ENCODE measurements at regions not wholly inside any gene's neighbourhood (a gene's known extent, or its start where the extent isn't known, plus 50 kb on each side); places are given as distances from the start of the nearest gene placed in this dataset.
"Not testable (repeated sequence)": the region's sequence is repeated elsewhere in the genome, so short reads cannot be mapped to it uniquely, and the experiment has no call there.

DNA sequence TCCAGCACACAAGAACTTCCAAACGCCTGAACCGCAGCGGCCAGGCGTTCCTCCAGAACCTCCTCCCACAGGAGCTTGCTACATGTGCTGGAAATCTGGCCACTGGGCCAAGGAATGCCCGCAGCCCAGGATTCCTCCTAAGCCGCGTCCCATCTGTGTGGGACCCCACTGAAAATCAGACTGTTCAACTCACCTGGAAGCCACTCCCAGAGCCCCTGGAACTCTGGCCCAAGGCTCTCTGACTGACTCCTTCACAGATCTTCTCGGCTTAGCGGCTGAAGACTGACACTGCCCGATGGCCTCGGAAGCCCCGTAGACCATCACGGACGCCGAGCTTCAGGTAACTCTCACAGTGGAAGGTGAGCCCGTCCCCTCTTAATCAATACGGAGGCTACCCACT lies 130.2 kb upstream of the ADCY2 start:
- H3K27ac Mint-ChIP-seq; ATAC-seq (replicated peaks in 1 of 2); DNase-seq; H3K36me3 Mint-ChIP-seq (ENCODE audit: insufficient read depth in 2 of 2); H3K27me3 Mint-ChIP-seq (ENCODE audit: low read depth); H3K4me3 Mint-ChIP-seq; H3K4me1 Mint-ChIP-seq (ENCODE audit: low read depth); H3K9me3 Mint-ChIP-seq: not testable (repeated sequence)

DNA sequence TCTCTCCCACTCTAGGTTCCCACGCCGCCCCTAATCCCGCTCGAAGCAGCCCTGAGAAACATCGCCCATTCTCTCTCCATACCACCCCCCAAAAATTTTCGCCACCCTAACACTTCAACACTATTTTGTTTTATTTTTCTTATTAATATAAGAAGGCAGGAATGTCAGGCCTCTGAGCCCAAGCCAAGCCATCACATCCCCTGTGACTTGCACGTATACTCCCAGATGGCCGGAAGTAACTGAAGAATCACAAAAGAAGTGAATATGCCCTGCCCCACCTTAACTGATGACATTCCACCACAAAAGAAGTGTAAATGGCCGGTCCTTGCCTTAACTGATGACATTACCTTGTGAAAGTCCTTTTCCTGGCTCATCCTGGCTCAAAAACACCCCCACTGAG lies 127.2 kb upstream of the ADCY2 start:
- not testable (repeated sequence) for H3K4me3 Mint-ChIP-seq; H3K27me3 Mint-ChIP-seq (ENCODE audit: low read depth); H3K4me1 Mint-ChIP-seq (ENCODE audit: low read depth); H3K27ac Mint-ChIP-seq; H3K9me3 Mint-ChIP-seq; DNase-seq; H3K36me3 Mint-ChIP-seq (ENCODE audit: insufficient read depth in 2 of 2); ATAC-seq (replicated peaks in 1 of 2)

DNA sequence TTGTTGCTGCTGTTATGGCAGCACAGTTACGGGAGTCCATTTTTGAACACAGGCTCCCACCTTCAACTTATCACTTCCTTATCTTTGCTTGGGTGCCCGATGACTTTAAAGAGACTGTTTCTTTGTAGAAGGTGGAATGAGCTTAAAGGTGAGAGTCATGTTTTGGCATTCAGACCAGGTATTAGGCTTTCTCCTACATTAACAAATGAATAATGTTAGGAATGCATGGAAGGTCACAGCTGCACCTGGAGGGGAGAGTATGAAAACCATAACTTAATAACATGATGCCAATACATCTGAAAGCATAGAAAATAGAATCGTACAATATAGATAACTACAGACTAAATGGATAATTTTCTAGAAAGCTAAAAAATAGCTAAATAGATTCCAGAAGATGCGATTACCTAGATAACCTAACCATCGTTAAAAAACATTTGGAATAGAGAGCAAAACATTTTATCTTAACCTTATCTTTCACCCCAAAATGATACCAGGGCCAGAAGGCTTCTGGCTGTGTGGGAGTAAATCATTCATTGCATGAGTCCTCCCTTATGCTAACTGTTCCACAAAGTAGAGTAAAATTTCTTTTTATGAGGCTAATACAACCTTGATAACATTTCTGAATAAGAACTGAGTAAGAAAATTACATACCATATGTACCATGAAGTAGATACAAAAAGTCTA lies 126.2 kb upstream of the ADCY2 start:
- DNase-seq (no peak), ATAC-seq (replicated peaks in 1 of 2) (no peak)
- peaks cover 7% of the 10 kb centered on the region for H3K27me3 Mint-ChIP-seq (ENCODE audit: low read depth)
- H3K4me3 Mint-ChIP-seq, result no peak overlapping the region
- no peaks in the 10 kb centered on the region for H3K36me3 Mint-ChIP-seq (ENCODE audit: insufficient read depth in 2 of 2)
- no peak overlapping the region for H3K27ac Mint-ChIP-seq
- no peaks in the 10 kb centered on the region for H3K4me1 Mint-ChIP-seq (ENCODE audit: low read depth)
- H3K9me3 Mint-ChIP-seq, result no peaks in the 10 kb centered on the region

DNA sequence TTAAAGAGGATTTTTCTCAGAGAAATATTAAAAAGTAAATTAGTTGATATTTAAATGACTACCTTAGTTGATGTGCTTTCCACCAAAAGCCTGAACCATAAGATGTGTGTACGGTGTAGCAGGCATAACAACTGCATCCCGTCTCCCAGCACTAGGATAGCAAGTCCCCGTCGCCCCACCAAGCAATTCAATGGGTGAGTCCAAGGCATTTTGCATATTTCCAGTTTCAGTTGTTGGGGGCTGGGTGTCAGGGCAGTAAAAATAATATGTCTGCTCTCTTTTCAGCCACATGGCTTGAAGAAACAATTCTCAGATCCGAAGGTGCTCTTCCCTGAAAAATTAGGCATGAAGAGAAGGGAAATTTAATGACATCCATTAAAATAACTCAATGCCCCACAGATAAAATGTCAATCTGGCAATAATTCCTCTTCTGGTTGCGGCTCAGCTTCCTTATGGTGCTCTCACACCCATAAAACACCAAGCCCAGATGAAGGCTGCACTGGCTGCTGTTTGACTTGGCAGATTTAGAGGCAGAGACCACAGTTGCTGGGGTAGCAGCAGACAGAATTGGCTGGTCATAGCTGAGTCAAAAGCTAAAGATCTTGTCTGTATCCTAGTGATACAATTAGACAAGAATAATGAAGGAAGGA lies 124.4 kb upstream of the ADCY2 start:
- Mint-ChIP-seq H3K27ac (no peak overlapping the region), H3K27me3 (ENCODE audit: low read depth) (peaks cover 7% of the 10 kb centered on the region), H3K4me3 (no peak overlapping the region), H3K9me3 (no peaks in the 10 kb centered on the region), H3K36me3 (ENCODE audit: insufficient read depth in 2 of 2) (no peaks in the 10 kb centered on the region), H3K4me1 (ENCODE audit: low read depth) (no peaks in the 10 kb centered on the region)
- DNase-seq (no peak), ATAC-seq (replicated peaks in 1 of 2) (no peak)

DNA sequence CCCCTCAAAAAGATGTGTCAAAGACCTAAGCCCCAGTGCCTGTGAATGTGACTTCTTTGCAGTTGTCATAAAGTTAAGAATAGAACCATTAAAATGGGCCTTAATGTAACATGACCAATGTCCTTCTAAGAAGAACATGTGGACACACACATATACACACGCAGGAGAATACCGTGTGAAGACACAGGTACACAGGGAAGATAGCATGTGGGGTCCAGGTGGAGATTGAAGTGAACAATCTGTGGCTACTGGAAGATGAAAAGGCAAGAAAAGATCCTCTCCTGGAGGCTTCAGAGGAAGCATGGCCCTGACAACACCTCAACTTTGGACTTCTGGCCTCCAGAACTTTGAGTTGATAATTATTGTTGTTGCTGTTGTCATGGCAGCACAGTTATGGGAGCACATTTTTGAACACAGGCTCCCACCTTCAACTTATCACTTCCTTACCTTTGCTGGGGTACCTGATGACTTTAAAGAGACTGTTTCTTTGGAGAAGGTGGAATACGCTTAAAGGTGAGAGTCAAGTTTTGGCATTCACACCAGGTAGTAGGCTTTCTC lies 123.5 kb upstream of the ADCY2 start:
- H3K4me3 Mint-ChIP-seq, result no peak overlapping the region
- H3K27me3 Mint-ChIP-seq (ENCODE audit: low read depth), result peaks cover 7% of the 10 kb centered on the region
- no peak overlapping the region for H3K27ac Mint-ChIP-seq

DNA sequence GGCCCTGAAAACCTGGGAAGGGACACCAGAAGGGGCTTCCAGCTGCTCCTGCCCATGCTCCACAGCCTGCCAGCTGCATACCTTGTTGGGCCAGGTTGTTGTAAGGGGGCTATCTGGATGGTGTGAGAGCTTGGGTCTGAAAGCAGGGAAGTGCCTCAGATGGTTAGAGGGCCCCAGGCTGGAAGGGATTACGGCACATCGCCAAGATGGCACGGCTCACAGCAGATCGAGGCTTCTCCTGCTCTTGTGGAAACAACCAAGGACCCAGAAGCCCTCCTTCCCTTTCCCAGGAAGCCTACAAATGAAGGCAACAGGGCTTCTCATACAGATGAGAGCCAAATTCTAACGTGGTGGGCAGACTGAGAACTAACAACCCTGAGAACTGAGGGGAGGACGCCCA lies 121.7 kb upstream of the ADCY2 start:
- H3K4me1 Mint-ChIP-seq (ENCODE audit: low read depth), result no peaks in the 10 kb centered on the region
- no peaks in the 10 kb centered on the region for H3K9me3 Mint-ChIP-seq
- no peak overlapping the region for H3K4me3 Mint-ChIP-seq
- H3K27me3 Mint-ChIP-seq (ENCODE audit: low read depth), result peaks cover 7% of the 10 kb centered on the region
- H3K27ac Mint-ChIP-seq, result no peak overlapping the region
- no peaks in the 10 kb centered on the region for H3K36me3 Mint-ChIP-seq (ENCODE audit: insufficient read depth in 2 of 2)
- ATAC-seq (replicated peaks in 1 of 2) (no peak), DNase-seq (no peak)

More for the DNA sequence above, 123.5 kb upstream of the ADCY2 start:
- Mint-ChIP-seq H3K4me1 (ENCODE audit: low read depth) (no peaks in the 10 kb centered on the region), H3K9me3 (no peaks in the 10 kb centered on the region), H3K36me3 (ENCODE audit: insufficient read depth in 2 of 2) (no peaks in the 10 kb centered on the region)
- no peak for DNase-seq
- ATAC-seq (replicated peaks in 1 of 2), result no peak

DNA sequence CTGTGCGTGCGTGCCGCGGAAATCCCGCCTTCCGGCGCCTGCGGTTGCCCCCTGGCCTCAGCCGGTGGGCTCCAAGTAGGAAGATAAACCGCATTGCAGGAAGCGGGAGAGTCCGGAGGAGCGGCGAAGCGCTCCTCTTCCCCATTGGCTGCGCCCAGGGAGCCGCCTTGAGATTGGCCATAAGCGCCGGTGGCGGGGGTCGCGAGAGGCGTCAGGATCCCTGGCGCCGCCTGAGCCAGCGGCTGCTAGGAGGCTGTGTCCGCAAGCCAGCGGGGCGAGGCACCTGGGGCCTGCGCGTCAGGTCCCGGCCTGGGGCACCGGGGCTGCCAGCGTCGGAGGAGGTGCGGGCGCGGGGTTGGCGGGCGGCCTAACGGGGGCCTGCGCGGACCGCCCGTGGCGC lies 106.3 kb upstream of the ADCY2 start:
- not testable (repeated sequence) for H3K36me3 Mint-ChIP-seq (ENCODE audit: insufficient read depth in 2 of 2); H3K27me3 Mint-ChIP-seq (ENCODE audit: low read depth); H3K4me3 Mint-ChIP-seq; H3K27ac Mint-ChIP-seq; ATAC-seq (replicated peaks in 1 of 2); H3K4me1 Mint-ChIP-seq (ENCODE audit: low read depth); H3K9me3 Mint-ChIP-seq; DNase-seq

DNA sequence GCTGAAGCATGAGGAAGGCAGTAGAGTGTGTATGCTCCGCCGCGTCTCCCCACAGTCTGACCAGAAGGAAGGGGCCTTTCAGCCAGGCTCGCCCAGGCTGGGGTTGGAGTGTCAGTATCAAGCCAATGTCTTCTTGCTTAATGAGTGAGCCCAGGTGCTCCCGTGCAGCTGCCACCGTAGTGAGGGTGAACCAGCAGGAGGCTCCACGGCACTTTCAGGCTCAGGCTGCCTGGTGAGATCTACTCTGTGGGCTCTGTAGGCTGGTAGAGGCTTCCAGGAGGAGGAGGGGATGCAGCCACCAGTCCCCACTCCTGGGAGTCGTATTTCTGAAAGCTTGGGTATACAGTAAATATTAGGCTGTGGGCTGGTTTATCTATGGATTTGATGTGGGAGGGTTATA lies 98.1 kb upstream of the ADCY2 start:
- not testable (repeated sequence) for H3K27me3 Mint-ChIP-seq (ENCODE audit: low read depth); DNase-seq; H3K4me3 Mint-ChIP-seq

DNA sequence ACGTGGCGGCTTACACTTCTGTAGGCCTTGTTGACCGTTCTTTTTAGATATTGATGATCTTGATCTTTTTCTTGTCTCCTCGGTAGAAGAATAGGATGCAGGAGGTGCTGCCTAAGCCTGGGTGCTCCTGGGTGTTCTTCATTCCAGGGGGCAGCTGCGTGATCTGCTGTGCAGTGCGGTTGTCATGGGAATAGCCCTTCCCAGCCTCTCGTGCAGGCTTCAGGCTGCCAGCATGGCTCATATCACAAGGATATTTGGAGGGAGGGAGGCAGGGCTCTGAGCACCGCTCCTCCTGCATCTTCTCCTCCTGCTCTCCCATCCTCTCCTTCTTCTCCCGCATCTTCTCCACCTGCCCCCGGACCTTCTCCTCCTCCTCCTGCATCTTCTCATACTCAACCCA lies 96.2 kb upstream of the ADCY2 start:
- not testable (repeated sequence) for H3K36me3 Mint-ChIP-seq (ENCODE audit: insufficient read depth in 2 of 2); H3K27ac Mint-ChIP-seq; H3K9me3 Mint-ChIP-seq; H3K4me3 Mint-ChIP-seq; DNase-seq; ATAC-seq (replicated peaks in 1 of 2); H3K27me3 Mint-ChIP-seq (ENCODE audit: low read depth); H3K4me1 Mint-ChIP-seq (ENCODE audit: low read depth)

More for the DNA sequence above, 98.1 kb upstream of the ADCY2 start:
- H3K9me3 Mint-ChIP-seq; ATAC-seq (replicated peaks in 1 of 2); H3K27ac Mint-ChIP-seq; H3K36me3 Mint-ChIP-seq (ENCODE audit: insufficient read depth in 2 of 2); H3K4me1 Mint-ChIP-seq (ENCODE audit: low read depth): not testable (repeated sequence)

DNA sequence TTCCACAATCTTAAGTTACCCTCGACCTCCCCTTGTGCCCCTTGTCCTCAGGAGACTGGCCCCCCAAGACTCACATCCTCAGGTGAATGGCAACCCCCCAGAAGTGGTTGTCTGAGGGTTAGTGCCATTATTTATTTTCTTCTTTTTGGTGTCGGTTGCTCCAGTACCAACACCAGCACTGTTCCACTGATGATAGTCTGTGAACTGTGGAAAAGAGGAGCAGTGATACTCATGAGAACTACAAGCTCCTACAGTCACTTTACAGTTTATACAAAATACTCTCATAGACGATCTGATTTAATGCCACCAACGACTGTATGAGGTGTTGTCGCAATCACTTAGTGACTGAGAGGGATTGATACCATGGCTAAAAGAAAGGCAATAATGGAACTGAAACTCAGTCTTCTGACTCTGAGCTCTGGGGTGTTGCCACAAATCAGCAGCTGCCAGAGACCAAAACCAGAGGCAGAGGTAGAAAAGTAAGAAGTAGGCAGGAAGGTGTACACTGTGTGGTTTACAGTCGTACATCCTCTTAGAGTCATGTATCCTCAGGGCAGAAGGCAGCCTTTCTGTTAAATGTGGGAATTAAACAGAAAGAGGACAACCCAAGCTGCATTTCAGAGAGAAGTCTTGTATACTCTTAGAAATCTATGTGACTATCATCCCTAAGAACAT lies 90.8 kb upstream of the ADCY2 start:
- not testable (repeated sequence) for H3K36me3 Mint-ChIP-seq (ENCODE audit: insufficient read depth in 2 of 2); H3K27ac Mint-ChIP-seq; H3K4me1 Mint-ChIP-seq (ENCODE audit: low read depth); DNase-seq; H3K4me3 Mint-ChIP-seq; H3K27me3 Mint-ChIP-seq (ENCODE audit: low read depth); H3K9me3 Mint-ChIP-seq
- ATAC-seq (replicated peaks in 1 of 2), result peak; percentile 62 to 77

DNA sequence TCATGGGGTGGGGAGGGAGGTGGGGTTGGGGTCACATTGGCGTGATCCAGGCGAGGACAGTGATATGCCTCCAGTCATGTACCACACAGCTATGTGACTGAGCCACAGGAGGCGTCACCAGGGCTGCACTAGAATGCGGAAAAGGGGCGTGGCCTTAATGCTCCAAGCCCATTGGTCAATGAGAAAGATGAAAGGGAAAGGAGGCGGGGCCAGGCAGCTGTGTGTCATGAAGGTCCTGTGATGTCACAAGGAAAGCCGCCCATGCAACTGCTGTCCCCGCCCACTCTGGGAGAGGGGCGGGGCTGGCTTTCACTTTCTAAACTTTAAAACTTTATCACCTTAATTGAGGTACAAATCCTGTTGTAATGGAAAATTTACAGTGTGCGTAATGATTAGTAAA lies 89.4 kb upstream of the ADCY2 start:
- H3K36me3 Mint-ChIP-seq (ENCODE audit: insufficient read depth in 2 of 2), result not testable (repeated sequence)

DNA sequence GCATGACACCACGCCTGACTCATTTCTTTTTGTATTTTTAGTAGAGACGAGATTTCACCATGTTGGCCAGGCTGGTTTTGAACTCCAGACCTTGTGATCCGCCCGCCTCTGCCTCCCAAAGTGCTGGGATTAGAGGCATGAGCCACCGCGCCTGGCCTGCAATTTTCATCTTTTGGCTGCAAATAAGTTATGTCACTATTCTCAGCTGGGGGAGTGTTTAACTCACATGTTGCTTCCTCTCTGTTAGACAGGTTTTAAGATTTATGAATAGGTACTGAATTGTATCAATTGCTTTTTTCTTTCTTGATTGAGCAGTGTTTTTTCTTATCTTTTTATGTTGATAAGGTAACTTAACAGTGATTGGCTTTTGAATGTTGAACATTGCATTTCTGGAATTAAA lies 88.2 kb upstream of the ADCY2 start:
- H3K4me1 Mint-ChIP-seq (ENCODE audit: low read depth); ATAC-seq (replicated peaks in 1 of 2); H3K27ac Mint-ChIP-seq; H3K9me3 Mint-ChIP-seq; H3K27me3 Mint-ChIP-seq (ENCODE audit: low read depth); H3K36me3 Mint-ChIP-seq (ENCODE audit: insufficient read depth in 2 of 2); H3K4me3 Mint-ChIP-seq; DNase-seq: not testable (repeated sequence)

More for the DNA sequence above, 89.4 kb upstream of the ADCY2 start:
- not testable (repeated sequence) for H3K4me1 Mint-ChIP-seq (ENCODE audit: low read depth); H3K27ac Mint-ChIP-seq; H3K4me3 Mint-ChIP-seq; ATAC-seq (replicated peaks in 1 of 2); DNase-seq; H3K9me3 Mint-ChIP-seq; H3K27me3 Mint-ChIP-seq (ENCODE audit: low read depth)

DNA sequence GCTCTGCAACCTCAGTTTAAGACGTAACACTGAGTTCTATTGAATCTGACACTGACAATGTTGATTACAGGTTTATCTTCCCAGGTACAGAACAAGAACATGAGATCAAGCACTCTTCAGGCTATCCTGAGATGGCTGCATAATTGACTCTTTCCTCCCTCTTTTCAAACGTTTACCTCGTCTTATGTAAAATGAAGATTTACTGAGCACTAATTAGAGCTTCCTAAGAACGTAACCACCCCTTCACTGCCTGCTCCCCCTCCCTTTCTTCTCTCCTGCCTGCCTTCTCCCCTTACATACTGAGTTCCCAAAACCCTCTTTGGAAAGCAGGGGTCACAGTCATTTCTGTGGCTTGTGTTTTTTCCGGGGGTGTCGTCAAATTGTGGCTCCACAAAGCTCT lies 86.2 kb upstream of the ADCY2 start:
- not testable (repeated sequence) for ATAC-seq (replicated peaks in 1 of 2); H3K27me3 Mint-ChIP-seq (ENCODE audit: low read depth); H3K9me3 Mint-ChIP-seq; H3K4me1 Mint-ChIP-seq (ENCODE audit: low read depth); H3K4me3 Mint-ChIP-seq; H3K36me3 Mint-ChIP-seq (ENCODE audit: insufficient read depth in 2 of 2); DNase-seq; H3K27ac Mint-ChIP-seq
